IPS DF 6.9 (cell line): ENCODE measurements at regions not wholly inside any gene's neighbourhood (a gene's known extent, or its start where the extent isn't known, plus 50 kb on each side); places are given as distances from the start of the nearest gene placed in this dataset.

Experiments used
- DNase-seq: peaks from one replicate; pipeline ENCODE4 v3.0.0-alpha.2; 2013; ENCODE audit warnings: low read depth, low spot score
- H3K27ac ChIP-seq: one replicate; pipeline ENCODE4 v1.5.1; 2013; ENCODE audit warnings: low read length, control low read depth
- H3K27me3 ChIP-seq: 2 replicates; pipeline ENCODE4 v1.6.1; 2013; ENCODE audit warnings: mild to moderate bottlenecking, low read length; ENCODE audit not compliant: control insufficient read depth, insufficient read depth
- H3K36me3 ChIP-seq: 2 replicates; pipeline ENCODE4 v1.6.1; 2013; ENCODE audit warnings: low read length; ENCODE audit not compliant: control insufficient read depth, insufficient read depth
- H3K4me1 ChIP-seq: 2 replicates; pipeline ENCODE4 v1.6.1; 2013; ENCODE audit warnings: low read length; ENCODE audit not compliant: control insufficient read depth, insufficient read depth
- H3K4me3 ChIP-seq: 2 replicates; pipeline ENCODE4 v1.5.1; 2013; ENCODE audit warnings: mild to moderate bottlenecking, low read length
- H3K9me3 ChIP-seq: 2 replicates; pipeline ENCODE4 v1.6.1; 2013; ENCODE audit warnings: low read length, inconsistent platforms; ENCODE audit not compliant: control insufficient read depth, insufficient read depth
- WGBS: extraction: QIAGEN DNeasy Blood & Tissue Kit; methylation state at CpG from one replicate; pipeline ENCODE4 v1.1.7; 2013; ENCODE audit warnings: mixed read lengths, missing lambda C conversion rate; ENCODE audit not compliant: insufficient read length, insufficient coverage; 5-methylcytosine and 5-hydroxymethylcytosine counted together

DNA sequence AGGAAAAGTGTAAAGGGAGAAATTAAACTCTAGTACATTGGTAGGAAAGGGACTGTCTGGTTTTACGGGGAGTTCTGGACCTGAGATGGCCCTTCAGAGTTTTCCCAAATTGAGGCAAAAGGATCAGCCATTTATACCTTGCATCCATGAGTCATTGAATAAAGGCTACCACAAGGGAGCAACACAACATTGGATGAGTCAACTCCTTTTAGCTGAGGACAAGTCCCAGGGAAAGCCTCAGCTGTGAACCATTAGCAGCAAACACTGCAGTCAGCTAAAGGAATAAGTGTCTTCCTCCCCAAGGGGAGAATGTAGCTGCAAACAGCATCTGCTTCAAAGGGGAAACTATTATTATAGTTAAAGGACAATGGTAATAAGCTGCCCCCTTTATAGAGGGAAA is 468.7 kb upstream of the ID4 start:
- Histone ChIP-seq H3K9me3 (no peaks in the 10 kb centered on the region), H3K27me3 (no peaks in the 10 kb centered on the region), H3K27ac (no peak overlapping the region), H3K36me3 (no peaks in the 10 kb centered on the region), H3K4me1 (no peaks in the 10 kb centered on the region), H3K4me3 (no peak overlapping the region)
- no CpG with 5 or more reads among the region's 1 CpG for WGBS
- DNase-seq = no peak

DNA sequence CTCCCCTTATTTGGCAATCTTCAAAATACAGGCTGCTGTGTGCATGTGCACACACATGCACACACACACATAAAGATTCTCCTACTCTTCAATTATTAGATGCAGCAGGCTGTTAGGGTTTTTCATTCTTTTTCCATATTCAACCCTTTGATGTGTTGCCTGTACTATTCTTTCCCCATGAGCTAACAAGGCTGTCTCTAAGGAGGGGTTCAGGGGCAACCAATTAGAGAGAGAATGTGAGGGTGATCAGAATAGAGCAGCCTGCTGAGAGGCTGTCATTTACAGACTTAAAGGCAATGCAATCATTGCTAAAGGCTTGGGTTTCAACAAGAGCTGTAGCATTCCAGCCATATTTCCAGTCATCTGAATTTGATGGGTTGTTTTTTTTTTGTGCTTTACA is 467.4 kb upstream of the ID4 start:
- no peak for DNase-seq
- Histone ChIP-seq H3K36me3 (no peaks in the 10 kb centered on the region), H3K9me3 (no peaks in the 10 kb centered on the region), H3K4me1 (no peaks in the 10 kb centered on the region), H3K27me3 (no peaks in the 10 kb centered on the region), H3K27ac (no peak overlapping the region), H3K4me3 (no peak overlapping the region)

DNA sequence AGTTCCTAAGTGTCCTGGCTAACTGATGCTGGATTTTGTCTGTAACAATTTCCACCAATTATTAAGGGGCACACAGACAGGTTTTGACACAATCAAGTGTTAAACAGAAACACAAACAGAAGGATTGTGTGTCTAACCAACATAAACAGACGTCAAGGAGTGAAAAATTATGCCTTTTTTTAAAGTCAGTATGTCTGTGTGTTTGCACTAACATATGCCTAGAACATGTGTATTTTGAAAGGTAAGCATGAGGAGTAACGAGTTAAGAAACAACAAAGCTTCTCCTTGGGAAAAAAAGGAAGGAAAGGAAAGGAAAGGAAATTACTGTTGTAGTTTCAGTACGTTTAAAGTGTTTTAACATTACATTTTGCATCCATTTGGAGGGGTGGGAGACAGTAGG is 466.3 kb upstream of the ID4 start:
- H3K36me3 ChIP-seq = no peaks in the 10 kb centered on the region
- no peak overlapping the region for H3K4me3 ChIP-seq
- H3K27ac ChIP-seq = no peak overlapping the region
- H3K27me3 ChIP-seq = no peaks in the 10 kb centered on the region
- no peaks in the 10 kb centered on the region for H3K4me1 ChIP-seq
- no peak for DNase-seq
- WGBS = no CpG with 5 or more reads among the region's 3 CpGs
- H3K9me3 ChIP-seq = no peaks in the 10 kb centered on the region

DNA sequence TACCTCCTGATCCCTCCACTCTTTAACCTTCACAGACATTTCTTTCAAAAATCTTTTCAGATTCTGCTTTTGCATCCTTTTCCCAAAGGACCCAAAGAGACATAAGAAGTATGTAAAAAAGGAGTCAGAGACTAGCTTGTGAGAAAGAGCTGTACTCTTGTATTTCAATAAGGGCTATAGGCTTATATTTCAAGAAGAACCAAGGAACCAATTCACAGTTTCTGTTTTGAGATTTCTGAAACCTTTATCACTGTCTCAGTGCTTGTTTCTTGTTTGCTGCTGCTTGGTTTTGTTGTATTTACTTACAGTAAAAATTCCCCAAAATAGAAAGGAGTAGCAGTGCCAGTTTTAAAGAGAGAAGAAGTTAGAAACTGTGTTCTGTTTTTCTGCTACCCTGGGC is 461.6 kb upstream of the ID4 start:
- no peaks in the 10 kb centered on the region for H3K36me3 ChIP-seq
- DNase-seq = no peak
- H3K9me3 ChIP-seq = no peaks in the 10 kb centered on the region
- no peaks in the 10 kb centered on the region for H3K4me1 ChIP-seq
- H3K27ac ChIP-seq = no peak overlapping the region
- H3K27me3 ChIP-seq = no peaks in the 10 kb centered on the region
- no peak overlapping the region for H3K4me3 ChIP-seq

DNA sequence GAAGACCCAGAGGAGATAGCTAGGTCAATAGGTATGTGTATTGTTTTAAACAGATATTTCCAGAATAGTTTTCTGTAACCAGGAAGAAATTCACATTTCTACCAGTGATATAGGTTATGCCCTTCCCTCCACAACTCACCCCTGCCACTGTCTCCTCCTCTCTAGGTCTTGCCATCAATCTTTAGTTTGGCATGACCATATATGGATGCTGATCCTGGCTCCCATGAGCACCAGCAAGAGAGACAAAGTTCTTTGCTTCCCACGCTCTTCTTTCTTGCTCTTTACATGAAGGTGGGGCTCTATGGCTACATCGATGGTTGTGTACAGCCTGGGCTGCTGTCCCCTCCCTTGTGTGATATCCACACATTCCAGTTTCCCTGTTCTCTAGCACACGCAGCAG is 459.4 kb upstream of the ID4 start:
- no peak for DNase-seq
- no CpG with 5 or more reads among the region's 3 CpGs for WGBS
- Histone ChIP-seq H3K9me3 (no peaks in the 10 kb centered on the region), H3K4me1 (no peaks in the 10 kb centered on the region), H3K27me3 (no peaks in the 10 kb centered on the region), H3K36me3 (no peaks in the 10 kb centered on the region), H3K27ac (no peak overlapping the region), H3K4me3 (no peak overlapping the region)

DNA sequence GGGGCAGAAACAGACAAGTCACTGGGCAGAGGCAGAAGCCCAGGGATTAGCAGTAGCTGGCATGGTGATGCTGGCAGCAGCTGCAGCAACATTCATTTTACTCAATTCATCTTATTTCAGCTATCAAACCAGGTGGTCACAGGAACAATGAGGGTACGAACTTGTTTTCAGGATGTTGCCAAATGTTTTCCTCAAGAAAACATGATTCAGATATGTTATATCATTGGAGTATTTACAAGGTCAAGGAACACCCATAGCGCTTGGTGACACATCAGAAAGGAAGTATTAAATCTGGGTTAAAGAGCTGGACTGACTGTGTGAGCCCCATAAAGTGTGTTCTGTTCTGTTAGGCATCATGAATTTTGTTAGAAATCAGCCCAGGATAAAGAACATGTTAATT is 456.9 kb upstream of the ID4 start:
- Histone ChIP-seq H3K36me3 (no peaks in the 10 kb centered on the region), H3K4me1 (no peaks in the 10 kb centered on the region), H3K27ac (no peak overlapping the region), H3K9me3 (no peaks in the 10 kb centered on the region), H3K27me3 (no peaks in the 10 kb centered on the region), H3K4me3 (no peak overlapping the region)
- no CpG with 5 or more reads among the region's 2 CpGs for WGBS
- no peak for DNase-seq

DNA sequence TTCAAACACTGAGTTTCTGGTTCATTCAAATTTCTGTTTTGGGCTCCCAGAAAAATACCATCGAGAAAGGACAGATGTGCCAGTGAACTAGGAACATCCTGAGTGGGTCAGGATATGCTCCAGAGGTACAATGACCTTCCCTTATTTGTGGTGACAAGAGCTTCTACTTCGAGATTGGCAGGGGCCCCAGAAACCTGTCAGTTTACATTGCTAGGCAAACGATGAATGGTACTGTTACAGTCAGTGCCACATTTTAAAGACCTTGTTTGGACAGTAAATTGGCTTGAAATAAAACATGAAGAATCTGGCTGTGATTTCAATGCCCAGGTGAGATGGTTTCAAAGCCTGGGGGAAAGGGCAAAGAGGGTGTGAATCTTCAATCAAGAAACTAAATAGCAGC is 454.5 kb upstream of the ID4 start:
- WGBS = no CpG with 5 or more reads among the region's 3 CpGs
- DNase-seq = no peak

DNA sequence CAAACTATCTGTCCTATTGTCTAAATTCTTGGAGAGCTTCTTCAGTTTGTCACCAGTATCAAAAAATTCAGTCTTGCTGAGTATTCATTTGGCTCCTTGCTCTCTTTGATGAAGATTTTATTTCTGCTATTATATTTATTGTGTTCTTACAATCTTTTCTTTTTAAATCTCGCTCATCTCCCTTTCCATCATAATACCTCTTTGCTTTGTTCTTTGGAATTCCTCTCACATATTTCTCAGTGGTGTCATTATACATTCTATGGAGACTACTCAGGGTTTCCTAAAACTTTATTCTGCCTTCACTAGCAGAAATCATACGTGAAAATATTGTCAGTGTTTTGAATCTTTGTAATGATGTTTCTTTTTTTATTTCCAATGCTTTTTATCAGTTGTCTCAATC is 445.2 kb upstream of the ID4 start:
- no CpG with 5 or more reads among the region's 2 CpGs for WGBS
- no peak for DNase-seq
- H3K27me3 ChIP-seq = no peaks in the 10 kb centered on the region
- H3K9me3 ChIP-seq = no peaks in the 10 kb centered on the region
- no peak overlapping the region for H3K4me3 ChIP-seq
- H3K36me3 ChIP-seq = no peaks in the 10 kb centered on the region
- H3K4me1 ChIP-seq = no peaks in the 10 kb centered on the region
- H3K27ac ChIP-seq = no peak overlapping the region

More for the DNA sequence above, 454.5 kb upstream of the ID4 start:
- no peaks in the 10 kb centered on the region for H3K36me3 ChIP-seq
- no peaks in the 10 kb centered on the region for H3K4me1 ChIP-seq
- no peak overlapping the region for H3K27ac ChIP-seq
- H3K4me3 ChIP-seq = no peak overlapping the region
- H3K9me3 ChIP-seq = no peaks in the 10 kb centered on the region
- no peaks in the 10 kb centered on the region for H3K27me3 ChIP-seq

DNA sequence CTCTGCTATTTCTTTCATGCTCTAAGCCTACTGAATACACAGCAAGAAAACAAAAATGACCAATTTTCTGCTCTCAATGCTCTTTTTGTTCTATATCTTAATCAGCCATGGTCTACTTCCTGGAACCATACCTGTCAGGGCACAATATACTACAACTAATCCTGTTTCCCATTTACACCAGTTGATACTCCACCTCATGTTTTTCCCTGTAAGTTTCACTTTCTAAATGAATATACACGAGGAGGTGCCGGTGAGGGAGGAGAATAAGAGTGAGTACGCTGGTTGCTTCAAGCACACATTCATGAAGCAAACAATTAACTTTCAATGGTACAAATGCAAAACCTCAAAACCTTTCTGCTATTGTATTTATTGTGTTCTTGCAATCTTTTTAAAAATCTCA is 443.1 kb upstream of the ID4 start:
- Histone ChIP-seq H3K4me3 (no peak overlapping the region), H3K4me1 (no peaks in the 10 kb centered on the region), H3K27ac (no peak overlapping the region), H3K9me3 (no peaks in the 10 kb centered on the region), H3K36me3 (no peaks in the 10 kb centered on the region), H3K27me3 (no peaks in the 10 kb centered on the region)
- no CpG with 5 or more reads among the region's 3 CpGs for WGBS
- no peak for DNase-seq

DNA sequence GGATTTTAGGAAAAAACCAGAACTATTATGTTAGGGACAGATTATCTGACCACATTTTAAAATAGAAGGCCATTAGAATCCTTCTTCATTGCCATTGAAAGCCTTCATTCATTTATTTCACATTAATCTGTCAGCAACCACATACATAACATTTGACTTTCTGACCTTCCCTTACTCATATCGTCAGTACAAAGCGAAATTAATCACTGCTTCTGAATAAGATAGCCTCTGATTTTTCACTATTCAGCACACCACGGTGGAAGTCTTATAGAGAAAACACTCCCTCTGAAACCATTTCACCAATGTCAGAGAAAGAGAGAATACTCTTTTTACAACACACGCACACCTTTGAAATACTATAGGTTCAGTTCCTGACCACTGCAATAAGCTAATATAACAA is 442.5 kb upstream of the ID4 start:
- WGBS = no CpG with 5 or more reads among the region's 4 CpGs
- no peaks in the 10 kb centered on the region for H3K9me3 ChIP-seq
- no peak overlapping the region for H3K4me3 ChIP-seq
- no peak for DNase-seq
- no peaks in the 10 kb centered on the region for H3K4me1 ChIP-seq
- no peaks in the 10 kb centered on the region for H3K36me3 ChIP-seq
- no peaks in the 10 kb centered on the region for H3K27me3 ChIP-seq
- H3K27ac ChIP-seq = no peak overlapping the region

DNA sequence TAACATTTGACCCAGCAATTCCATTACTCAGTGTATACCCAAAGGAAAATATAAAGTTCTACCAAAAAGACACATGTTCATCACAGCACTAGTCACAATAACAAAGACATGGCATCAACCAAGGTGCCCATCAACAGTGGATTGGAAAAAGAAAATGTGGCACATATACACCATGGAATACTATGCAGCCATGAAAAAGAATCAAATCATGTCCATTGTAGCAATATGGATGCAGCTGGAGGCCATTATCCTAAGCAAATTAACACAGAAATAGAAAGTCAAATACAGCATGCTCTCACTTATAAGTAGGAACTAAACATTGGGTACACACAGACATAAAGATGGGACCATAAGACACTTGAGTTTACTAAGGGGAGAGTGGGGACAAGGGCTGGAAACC is 441.9 kb upstream of the ID4 start:
- H3K9me3 ChIP-seq = no peaks in the 10 kb centered on the region
- no peaks in the 10 kb centered on the region for H3K27me3 ChIP-seq
- no peak overlapping the region for H3K4me3 ChIP-seq
- no peak for DNase-seq
- no peaks in the 10 kb centered on the region for H3K4me1 ChIP-seq
- no peak overlapping the region for H3K27ac ChIP-seq
- H3K36me3 ChIP-seq = no peaks in the 10 kb centered on the region

DNA sequence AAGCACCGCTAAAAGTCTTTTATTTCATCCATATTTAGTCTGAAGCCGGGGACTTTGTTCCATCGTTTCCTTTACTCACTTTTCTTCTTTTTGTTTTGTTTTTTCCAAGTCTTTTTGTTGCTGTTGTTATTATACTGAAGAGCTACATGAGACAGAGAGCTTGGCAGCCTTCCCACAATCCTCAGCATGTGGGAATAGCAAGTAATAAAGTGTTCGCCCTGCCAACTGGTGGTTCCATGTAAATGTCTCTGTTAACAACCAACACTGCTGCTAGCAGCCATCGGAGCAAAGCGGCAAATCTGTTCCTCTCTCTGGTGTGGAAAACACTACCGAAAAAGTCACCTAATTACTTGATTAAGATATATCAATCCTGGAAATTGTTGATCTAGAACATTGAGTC is 437.8 kb upstream of the ID4 start:
- Histone ChIP-seq H3K4me3 (no peak overlapping the region), H3K9me3 (no peaks in the 10 kb centered on the region), H3K27ac (no peak overlapping the region), H3K36me3 (no peaks in the 10 kb centered on the region), H3K27me3 (no peaks in the 10 kb centered on the region), H3K4me1 (no peaks in the 10 kb centered on the region)
- WGBS = no CpG with 5 or more reads among the region's 7 CpGs
- DNase-seq = no peak
